Activated CD4-positive, alpha-beta T cell treated with anti-CD3 and anti-CD28 coated beads, Interleukin-10, Interleukin-2, amounts not matched to agents 100 ng/mL and 50 ng/mL, durations not matched to agents 16 hours and 8 hours (primary cell): ENCODE measurements at regions not wholly inside any gene's neighbourhood (a gene's known extent, or its start where the extent isn't known, plus 50 kb on each side); places are given as distances from the start of the nearest gene placed in this dataset.

Source experiments
- DNase-seq: peaks from one replicate; pipeline ENCODE4 v3.0.0-alpha.2; 2020

DNA sequence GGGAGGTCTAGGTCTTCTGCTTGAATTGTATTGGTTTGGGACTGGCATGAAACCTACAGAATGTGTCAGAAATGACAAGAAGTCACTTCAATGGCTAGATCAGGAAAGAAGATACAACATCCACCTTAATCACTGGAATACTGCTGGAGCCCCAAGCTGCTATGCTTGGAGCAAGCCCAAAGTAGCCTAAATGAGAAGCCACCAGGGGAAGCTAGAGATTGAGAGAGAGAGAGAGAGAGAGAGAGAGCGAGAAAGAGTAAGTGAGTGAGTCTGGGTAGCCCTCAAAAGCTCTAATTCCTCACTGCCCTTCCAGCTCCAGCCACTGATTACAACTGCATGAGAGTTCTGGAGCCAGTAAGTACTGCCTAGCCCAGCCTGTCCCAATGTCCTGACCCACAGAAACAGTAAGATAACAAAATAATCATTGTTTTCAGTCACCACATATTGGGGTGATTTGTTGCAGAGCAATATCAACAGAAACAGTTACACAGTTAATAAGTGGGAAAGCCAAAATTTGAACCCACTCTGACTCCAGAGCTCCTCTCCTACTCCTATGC, 529.2 kb upstream of the GOLIM4 start:
- DNase-seq: no peak

- DNase-seq: no peak
Measured at GRCh38 chr3:168624195-168624594, 528.5 kb upstream of the GOLIM4 start.

GRCh38 chr3:168622795-168623194, 527.1 kb upstream of the GOLIM4 start:
- DNase-seq: no peak

- no peak for DNase-seq
Measured at GRCh38 chr3:168620854-168621253, 525.1 kb upstream of the GOLIM4 start.

DNA sequence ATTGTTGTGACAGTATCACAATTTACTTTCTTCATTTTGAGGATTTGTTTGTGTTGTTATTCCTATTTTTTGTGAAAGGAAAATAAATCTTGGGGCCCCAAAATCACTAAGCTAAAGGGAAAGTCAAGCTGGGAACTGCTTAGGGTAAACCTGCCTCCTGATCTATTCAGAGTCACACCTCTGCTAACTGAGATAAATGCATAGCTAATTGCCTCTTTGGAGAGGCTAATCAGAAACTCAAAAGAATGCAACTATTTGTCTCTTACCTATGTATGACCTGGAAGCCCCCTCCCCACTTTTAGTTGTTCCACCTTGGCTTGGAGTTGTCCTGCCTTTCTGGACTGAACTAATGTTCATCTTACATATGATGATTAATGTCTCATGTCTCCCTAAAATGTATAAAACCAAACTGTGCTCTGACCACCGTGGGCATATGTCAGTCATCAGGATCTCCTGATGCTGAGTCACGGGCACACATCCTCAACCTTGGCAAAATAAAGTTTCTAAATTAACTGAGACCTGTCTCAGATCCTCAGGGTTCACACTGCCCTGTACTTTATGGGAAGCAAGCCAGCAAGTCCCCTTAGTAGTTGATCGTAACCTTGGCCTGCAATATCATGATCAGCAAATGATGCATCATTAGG, 523.2 kb upstream of the GOLIM4 start:
- no peak for DNase-seq

GRCh38 chr3:168617658-168618057, 521.9 kb upstream of the GOLIM4 start:
- no peak for DNase-seq

- no peak for DNase-seq
Measured at GRCh38 chr3:168616915-168617314, 521.2 kb upstream of the GOLIM4 start.

DNA sequence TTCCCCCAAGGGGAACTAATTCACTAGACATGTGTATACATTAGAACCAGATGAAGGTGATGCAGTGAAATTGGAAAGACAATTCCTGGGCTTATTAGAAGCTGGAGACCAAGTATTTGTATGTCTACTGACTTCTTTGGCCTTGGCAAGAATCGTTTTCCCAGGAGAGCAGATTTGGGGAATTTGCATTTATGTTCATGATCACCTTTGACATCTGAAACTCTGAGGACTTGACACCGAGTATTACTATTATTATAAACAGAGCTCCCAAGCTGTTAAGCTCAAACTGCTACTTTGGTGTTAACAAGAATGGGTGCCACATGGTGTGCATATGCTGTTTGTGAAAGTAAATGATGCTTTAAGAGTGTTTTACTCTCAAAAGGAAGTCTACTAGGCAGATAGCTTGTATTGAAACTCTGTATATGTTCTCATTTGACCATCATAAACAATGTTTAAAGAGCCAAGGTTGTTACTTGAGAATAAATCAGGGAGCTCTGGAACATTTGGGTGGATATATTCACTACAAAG, 519.8 kb upstream of the GOLIM4 start:
- DNase-seq: no peak

DNA sequence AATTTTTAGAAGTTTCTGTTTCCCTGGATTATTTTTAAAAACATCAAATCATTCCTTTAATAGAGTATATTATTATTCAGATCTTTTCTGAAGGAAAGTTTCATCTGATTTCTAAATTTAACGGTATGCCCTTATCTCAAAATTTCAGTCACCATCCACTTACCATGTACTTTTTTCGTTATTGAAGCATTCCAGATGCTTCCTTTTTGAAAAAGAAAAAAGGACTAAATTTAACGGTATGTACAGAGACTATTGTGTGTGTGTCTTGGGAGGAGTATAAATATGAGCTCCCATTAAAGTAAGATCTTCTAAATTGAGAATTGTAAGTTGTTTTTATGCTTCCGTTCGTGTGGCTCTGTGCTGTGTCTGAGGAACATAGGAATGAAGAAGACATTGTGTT, 517.4 kb upstream of the GOLIM4 start:
- no peak for DNase-seq

DNA sequence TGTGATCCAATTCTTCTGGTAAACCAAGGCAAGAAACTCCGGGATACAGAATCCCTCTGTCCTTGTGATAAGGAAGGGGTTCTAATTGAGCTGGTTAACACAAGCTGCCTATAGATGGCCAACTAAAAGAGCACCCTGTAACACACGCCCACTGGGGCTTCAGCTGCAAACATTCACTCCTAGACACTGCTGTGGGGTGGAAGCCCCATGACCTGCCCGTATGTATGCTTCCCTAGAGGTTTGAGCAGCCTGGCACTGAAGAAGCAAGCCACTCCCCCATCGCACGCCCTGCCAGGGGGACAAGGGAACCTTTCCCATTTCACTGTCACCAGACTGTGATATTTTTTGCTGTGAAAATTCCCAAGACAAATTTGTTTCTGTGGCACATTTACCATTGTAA, 516.9 kb upstream of the GOLIM4 start:
- DNase-seq: no peak

DNA sequence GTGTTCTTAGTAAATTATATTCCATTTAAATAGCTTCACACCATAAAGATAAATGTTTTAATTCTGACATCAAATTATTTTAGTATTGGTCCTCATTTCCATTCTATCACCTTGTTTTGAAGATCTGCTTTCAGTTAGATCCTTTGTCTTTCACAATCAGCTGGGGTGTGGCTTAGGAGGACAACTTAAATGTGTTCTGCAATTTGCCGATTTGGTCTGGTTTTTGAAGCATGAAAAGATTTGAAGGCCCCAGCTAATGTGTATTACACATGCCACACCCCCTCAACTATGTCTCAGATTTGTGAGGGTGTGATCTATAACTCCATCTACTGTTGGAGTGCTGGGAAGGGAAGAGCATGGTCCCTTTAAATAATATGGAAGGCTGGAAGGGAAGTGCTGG, 516.1 kb upstream of the GOLIM4 start:
- DNase-seq: no peak

- no peak for DNase-seq
Measured at GRCh38 chr3:168608926-168609325, 513.2 kb upstream of the GOLIM4 start.

- DNase-seq: no peak
Measured at GRCh38 chr3:168604767-168605166, 509.0 kb upstream of the GOLIM4 start.

DNA sequence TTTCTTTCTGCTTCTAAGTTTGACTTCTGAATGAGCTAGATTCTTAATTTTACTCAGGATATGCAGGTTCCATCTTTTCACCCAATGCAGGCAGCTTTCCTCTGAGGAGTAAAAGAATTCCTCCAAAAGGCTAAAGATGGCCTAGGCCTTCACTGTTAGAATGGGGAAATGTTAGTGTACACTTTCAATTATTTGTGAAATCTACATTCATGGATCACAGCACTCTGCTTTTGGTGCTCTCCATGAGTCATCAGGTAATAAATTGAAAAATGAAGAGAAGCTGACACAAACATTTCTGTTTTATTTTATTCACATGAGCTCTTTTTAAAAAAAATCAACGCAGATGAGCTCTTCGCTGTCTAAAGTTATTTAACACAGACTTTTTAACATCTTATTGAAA, 502.5 kb upstream of the GOLIM4 start:
- DNase-seq: no peak

DNA sequence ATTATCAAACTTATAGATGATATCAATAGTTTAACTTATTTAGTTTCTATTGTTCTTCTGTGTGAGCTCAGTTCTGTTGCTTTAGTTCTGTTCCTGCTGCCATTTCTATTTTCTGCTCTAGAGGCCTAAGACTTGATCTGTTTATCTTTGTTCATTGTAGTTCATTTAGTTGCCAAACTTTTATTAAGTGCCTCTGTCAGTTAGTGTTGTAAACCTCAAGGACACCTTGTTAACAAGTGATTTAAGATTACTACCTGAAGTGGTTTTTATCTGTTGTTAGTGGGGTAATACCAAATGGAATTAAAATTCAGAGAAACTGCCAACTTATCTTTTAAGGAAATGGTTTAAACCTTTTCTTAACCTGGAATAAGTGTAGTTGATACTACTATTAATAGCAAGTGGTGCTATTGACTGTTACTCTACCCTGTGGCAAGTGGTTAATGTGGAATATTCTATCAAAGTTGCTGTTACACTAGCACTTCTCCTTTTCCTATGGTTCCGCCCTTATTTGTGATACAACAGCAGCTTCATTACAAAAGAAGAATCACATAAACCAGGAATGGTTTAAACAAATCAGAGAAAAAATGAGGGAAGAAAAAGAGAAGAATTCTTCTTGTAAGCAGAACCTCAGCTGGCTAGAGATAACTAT, 500.6 kb upstream of the GOLIM4 start:
- no peak for DNase-seq

DNA sequence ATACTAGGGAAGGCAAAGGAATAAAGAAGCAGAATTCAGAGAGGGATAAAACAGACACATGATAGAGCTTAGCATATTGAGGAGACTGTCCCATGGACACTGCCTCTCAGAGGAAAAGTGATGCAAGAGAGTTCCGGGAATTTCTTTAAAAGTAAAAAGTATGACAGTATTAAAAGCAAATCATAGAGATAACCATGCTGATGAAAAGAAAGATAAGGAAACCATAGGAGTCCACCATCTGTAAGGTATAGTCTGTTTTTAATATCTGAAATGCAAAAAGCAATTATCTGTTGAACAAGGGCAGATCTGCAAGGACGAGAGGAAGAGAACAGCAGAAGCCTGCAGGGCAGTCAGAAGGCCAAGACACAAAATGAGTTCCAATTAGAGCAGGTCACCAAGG, 495.9 kb upstream of the GOLIM4 start:
- no peak for DNase-seq

DNA sequence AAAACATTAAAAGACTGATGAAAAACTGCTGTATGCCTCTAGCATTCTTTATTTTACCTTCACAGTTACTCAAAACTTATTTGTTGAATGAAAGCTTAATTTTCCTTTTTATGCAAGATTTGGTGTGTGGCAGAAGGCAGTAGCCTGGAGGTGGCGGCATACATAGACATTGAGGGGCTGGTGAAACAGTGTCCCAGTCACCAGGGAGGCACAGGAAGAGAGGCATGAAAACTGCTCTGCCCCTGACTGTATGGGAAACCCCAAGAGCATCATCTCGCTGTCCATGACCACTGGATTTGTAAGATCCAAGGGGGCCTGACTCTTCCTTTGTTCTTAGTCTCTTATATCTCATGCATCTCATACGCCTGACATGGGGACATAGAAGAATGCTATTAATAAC, 493.7 kb upstream of the GOLIM4 start:
- no peak for DNase-seq

DNA sequence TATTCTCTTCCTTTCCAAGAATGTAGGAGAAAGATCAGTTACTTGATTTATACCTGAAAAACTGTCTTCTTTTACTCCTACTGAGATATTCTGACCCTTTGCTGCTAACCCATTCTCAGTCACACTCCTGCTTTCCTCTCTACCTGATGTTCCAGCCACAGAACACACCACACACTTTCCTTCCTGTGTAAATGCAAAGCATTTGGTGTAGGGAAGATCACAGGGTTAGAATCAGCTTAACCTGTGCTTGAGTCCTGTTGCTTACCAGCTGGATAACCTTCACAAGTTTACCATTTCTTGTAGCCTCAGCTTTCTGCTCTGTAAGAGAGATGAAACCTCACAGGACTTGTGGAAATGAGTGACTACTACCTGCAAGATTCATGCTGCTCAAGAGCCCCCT, 489.8 kb upstream of the GOLIM4 start:
- DNase-seq: no peak

- no peak for DNase-seq
Measured at GRCh38 chr3:168583977-168584376, 488.3 kb upstream of the GOLIM4 start.

DNA sequence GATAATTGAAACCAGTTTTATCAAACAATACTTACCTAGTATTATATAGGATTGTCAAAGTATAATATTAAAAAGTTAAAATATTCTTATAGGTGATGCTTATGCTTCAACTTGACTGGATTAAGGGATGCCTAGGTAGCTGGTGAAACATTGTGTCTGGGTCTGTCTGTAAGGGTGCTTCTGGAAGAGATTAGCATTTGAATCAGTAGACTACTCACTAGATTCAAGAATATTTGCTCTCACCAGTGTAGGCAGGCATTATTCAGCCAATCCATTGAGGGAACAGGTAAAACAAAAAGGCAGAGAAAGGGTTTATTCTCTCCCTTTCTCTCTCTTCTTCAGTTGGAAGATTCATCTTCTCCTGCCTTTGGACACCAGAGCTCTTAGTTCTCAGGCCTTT, 486.8 kb upstream of the GOLIM4 start:
- no peak for DNase-seq

DNA sequence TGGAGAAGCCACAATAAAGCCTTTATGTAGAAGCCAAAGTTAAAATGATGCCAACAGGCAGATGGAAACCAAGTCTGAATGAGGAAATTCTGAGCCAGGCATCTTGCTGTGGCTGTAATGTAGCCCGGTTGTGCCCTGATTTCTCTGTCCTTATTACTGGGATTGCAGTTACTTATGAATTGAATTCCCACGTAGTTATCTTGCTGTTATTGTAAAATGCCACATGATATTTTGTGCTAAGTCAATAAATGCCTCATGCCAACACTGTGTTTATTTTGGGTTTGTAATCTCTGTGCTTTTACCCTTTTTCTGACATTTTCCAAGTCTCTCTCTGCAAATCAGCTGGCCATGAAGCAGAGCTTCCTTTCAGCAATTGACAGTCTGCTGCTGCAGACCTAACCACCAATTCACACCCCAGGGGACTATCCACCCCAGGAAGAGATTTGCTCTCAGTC, 486.1 kb upstream of the GOLIM4 start:
- no peak for DNase-seq

GRCh38 chr3:168579010-168579409, 483.3 kb upstream of the GOLIM4 start:
- no peak for DNase-seq

GRCh38 chr3:168575750-168576149, 480.0 kb upstream of the GOLIM4 start:
- DNase-seq: no peak

DNA sequence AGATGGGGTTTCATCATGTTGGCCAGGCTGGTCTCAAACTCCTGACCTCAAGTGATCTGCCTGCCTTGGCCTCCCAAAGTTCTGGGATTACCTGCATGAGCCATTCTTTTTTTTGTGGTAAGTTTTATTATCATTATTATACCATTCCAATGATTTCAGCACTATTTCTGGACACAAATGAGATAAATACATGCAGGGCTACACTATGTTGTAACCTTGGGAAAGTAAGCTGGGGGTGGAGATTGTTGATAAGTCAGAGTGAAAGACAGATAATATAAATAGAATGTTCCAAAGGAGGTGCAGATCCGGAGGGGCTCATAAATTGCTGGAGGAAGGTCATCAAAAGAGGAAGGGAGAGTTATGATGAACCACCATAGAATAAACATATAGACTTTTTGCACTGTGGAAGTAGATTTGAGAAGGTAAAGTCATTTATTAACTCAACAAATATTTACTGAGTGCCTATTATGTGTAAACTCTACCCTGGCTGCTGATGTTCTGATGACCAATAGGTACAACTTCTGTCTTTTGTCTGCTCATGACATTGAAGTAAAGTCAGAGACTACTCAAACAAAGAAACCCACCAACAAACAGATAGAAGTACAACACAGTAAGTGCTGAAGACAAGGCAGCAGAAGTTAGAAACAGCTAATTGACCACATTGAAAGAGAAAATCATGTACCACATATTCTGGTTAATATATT, 478.9 kb upstream of the GOLIM4 start:
- no peak for DNase-seq
